Esophagus squamous epithelium (tissue), 4 donors: ENCODE measurements at regions not wholly inside any gene's neighbourhood (a gene's known extent, or its start where the extent isn't known, plus 50 kb on each side); places are given as distances from the start of the nearest gene placed in this dataset.

ENCODE experiments used
- CTCF ChIP-seq, 6 experiments: fragments of 450-650 bp in 4 of 6; fragments of 200-600 bp in 2 of 6; sonication (generic) in 2 of 6; IDR thresholded peaks; one replicate each; pipeline ENCODE4 v1.5.1; 2016 to 2019; ENCODE audit warnings: antibody characterized with exemption in 6 of 6, mild to moderate bottlenecking in 4 of 6, moderate library complexity in 4 of 6
- POLR2A ChIP-seq, 4 donors: fragments of 450-650 bp; IDR thresholded peaks; one replicate each; pipeline ENCODE4 v1.6.1; 2017; ENCODE audit warnings: antibody characterized with exemption in 4 of 4, mild to moderate bottlenecking in 4 of 4, moderate library complexity in 3 of 4

- TF ChIP-seq CTCF (IDR thresholded peaks at IDR 0.05) (no peak), POLR2A (IDR thresholded peaks at IDR 0.05) (no peak)
Observed at GRCh38 chr6:56730663-56731529, 88.2 kb upstream of the DST start.
